ENCODE measurements at regions not wholly inside any gene's neighbourhood (a gene's known extent, or its start where the extent isn't known, plus 50 kb on each side); places are given as distances from the start of the nearest gene placed in this dataset.

DNA sequence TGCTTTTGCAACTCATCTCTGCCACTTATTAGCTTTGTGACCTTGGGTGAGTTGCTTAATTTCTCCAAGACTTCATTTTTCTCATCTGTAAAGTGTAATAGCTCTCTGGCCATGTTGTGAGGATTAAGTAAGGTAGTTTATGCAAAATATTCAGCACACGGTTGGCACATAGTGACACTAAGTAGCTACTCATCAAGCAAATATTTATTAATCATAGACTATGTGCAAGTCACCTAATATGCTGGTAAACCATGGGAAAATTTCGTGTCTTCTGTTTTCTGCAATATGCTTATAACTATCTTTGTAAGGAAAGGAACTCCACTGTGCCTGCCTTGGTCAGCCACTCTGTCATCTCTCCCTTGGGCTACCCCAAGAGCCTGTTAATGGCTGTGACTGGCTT, 50.3 kb upstream of the EGR2 start:
- H3K9me2 ChIP-seq (ENCODE audit: insufficient read depth), result no peaks in the 10 kb centered on the region
- H3K4me3 ChIP-seq (replicated peaks in 1 of 2; ENCODE audit: low read depth in 1 of 2, low read length in 2 of 2), result no peak overlapping the region
- H3K9me3 ChIP-seq (ENCODE audit: control insufficient read depth in 1 of 2, insufficient read depth in 1 of 2, low read depth in 1 of 2, low read length in 2 of 2), result no peaks in the 10 kb centered on the region
- TF ChIP-seq ELF1 (IDR thresholded peaks at IDR 0.05; ENCODE audit: borderline replicate concordance, low read depth) (no peak), POLR2A (IDR thresholded peaks at IDR 0.05; ENCODE audit: borderline replicate concordance, extremely low read depth, insufficient read depth, insufficient read length) (no peak), POLR2AphosphoS5 (IDR thresholded peaks at IDR 0.05; ENCODE audit: low read depth, low read length) (no peak), EZH2 (IDR thresholded peaks at IDR 0.05) (no peak), RAD21 (IDR thresholded peaks at IDR 0.05; ENCODE audit: low read depth) (no peak), CEBPB (IDR thresholded peaks at IDR 0.05; ENCODE audit: low read depth) (no peak), SIN3A (IDR thresholded peaks at IDR 0.05; ENCODE audit: low read depth) (no peak), FOSL1 (IDR thresholded peaks at IDR 0.05; ENCODE audit: low read depth) (no peak), SRF (IDR thresholded peaks at IDR 0.05; ENCODE audit: low read depth) (no peak), ZFX (IDR thresholded peaks at IDR 0.05) (no peak), EZH2phosphoT487 (IDR thresholded peaks at IDR 0.05; ENCODE audit: borderline replicate concordance) (no peak), EGR1 (IDR thresholded peaks at IDR 0.05; ENCODE audit: low read depth) (no peak)
- TF ChIP-seq, protein P1, sequence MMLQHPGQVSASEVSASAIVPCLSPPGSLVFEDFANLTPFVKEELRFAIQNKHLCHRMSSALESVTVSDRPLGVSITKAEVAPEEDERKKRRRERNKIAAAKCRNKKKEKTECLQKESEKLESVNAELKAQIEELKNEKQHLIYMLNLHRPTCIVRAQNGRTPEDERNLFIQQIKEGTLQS (IDR thresholded peaks at IDR 0.05), result no peak
- TF ChIP-seq, protein P2, sequence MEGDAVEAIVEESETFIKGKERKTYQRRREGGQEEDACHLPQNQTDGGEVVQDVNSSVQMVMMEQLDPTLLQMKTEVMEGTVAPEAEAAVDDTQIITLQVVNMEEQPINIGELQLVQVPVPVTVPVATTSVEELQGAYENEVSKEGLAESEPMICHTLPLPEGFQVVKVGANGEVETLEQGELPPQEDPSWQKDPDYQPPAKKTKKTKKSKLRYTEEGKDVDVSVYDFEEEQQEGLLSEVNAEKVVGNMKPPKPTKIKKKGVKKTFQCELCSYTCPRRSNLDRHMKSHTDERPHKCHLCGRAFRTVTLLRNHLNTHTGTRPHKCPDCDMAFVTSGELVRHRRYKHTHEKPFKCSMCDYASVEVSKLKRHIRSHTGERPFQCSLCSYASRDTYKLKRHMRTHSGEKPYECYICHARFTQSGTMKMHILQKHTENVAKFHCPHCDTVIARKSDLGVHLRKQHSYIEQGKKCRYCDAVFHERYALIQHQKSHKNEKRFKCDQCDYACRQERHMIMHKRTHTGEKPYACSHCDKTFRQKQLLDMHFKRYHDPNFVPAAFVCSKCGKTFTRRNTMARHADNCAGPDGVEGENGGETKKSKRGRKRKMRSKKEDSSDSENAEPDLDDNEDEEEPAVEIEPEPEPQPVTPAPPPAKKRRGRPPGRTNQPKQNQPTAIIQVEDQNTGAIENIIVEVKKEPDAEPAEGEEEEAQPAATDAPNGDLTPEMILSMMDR (IDR thresholded peaks at IDR 0.05 in 2 of 3, conservative IDR thresholded peaks at IDR 0.05 in 1 of 3; ENCODE audit: borderline replicate concordance in 1 of 3, insufficient read depth in 1 of 3, low read depth in 2 of 3, low read length in 2 of 3), result no peak
- DNase-seq (ENCODE audit: low read depth, low spot score) (no peak), ATAC-seq (no peak)
- intact Hi-C loops (cut with micrococcal nuclease), result no loop called here
- no peaks in the 10 kb centered on the region for H3K4me1 ChIP-seq (ENCODE audit: control insufficient read depth in 1 of 2, insufficient read depth in 2 of 2, low read length in 2 of 2)
- H3K36me3 ChIP-seq (ENCODE audit: control insufficient read depth in 1 of 2, insufficient read depth in 2 of 2, low read length in 2 of 2), result no peaks in the 10 kb centered on the region
- no peak overlapping the region for H2AFZ ChIP-seq (ENCODE audit: low read depth, low read length, poor library complexity, severe bottlenecking)
- BruUV-seq (replicated peaks), result no TSS peak
- POLR2A ChIA-PET, result no interaction called here
- H3K27ac ChIP-seq (ENCODE audit: low read depth, low read length), result no peak overlapping the region
- CTCF ChIA-PET, result no interaction called here
- H3K4me2 ChIP-seq (ENCODE audit: low read length), result no peak overlapping the region
- no peaks in the 10 kb centered on the region for H4K20me1 ChIP-seq (ENCODE audit: insufficient read depth)
- no peaks in the 10 kb centered on the region; the same call in 1 of the 2 replicates for H3K27me3 ChIP-seq (ENCODE audit: insufficient read depth, low read length)
- no peak overlapping the region for H3K9ac ChIP-seq (ENCODE audit: low read length)
- RAD21 ChIA-PET (ENCODE audit: low non-redundant PET in 1 of 2, low total read pairs in 2 of 2, uncharacterized antibody in 2 of 2, unreplicated experiment in 2 of 2), result no interaction called here
- no peaks in the 10 kb centered on the region for H3K79me2 ChIP-seq (ENCODE audit: insufficient read depth, low read length)

Measured in HCT116 (cell line).